ENCODE measurements at regions not wholly inside any gene's neighbourhood (a gene's known extent, or its start where the extent isn't known, plus 50 kb on each side); places are given as distances from the start of the nearest gene placed in this dataset.
A peak's percentile ranks its signal among the peaks of the same experiment; 100 is the strongest.
"Not testable (repeated sequence)": the region's sequence is repeated elsewhere in the genome, so short reads cannot be mapped to it uniquely, and the experiment has no call there.

- peak in 1 of 2 donors; percentile 37 for DNase-seq (ENCODE audit: low read depth in 1 of 2, low spot score in 1 of 2)
- no peak for TF ChIP-seq CTCF (IDR thresholded peaks at IDR 0.05; ENCODE audit: low read depth, low read length)
- Histone ChIP-seq H3K27ac (no peak overlapping the region), H3K9me3 (ENCODE audit: low read depth) (no peaks in the 10 kb centered on the region), H3K36me3 (no peaks in the 10 kb centered on the region), H3K4me1 (ENCODE audit: low read depth) (no peaks in the 10 kb centered on the region), H3K4me3 (no peak overlapping the region), H3K27me3 (no peaks in the 10 kb centered on the region)
These were observed 935.7 kb upstream of the NUDT12 start for GRCh38 chr5:104498281-104498680.

- no peak for DNase-seq (ENCODE audit: low read depth in 1 of 2, low spot score in 1 of 2)
- H3K4me1 ChIP-seq (ENCODE audit: low read depth), result no peaks in the 10 kb centered on the region
These were observed 931.5 kb upstream of the NUDT12 start for GRCh38 chr5:104494083-104494482.

GRCh38 chr5:104472811-104473210 lies 910.2 kb upstream of the NUDT12 start:
- Histone ChIP-seq H3K4me3 (no peak overlapping the region), H3K36me3 (no peaks in the 10 kb centered on the region), H3K27me3 (no peaks in the 10 kb centered on the region), H3K27ac (no peak overlapping the region), H3K4me1 (ENCODE audit: low read depth) (no peaks in the 10 kb centered on the region), H3K9me3 (ENCODE audit: low read depth) (peaks cover 2% of the 10 kb centered on the region)
- DNase-seq (ENCODE audit: low read depth in 1 of 2, low spot score in 1 of 2), result no peak
- TF ChIP-seq CTCF (IDR thresholded peaks at IDR 0.05; ENCODE audit: low read depth, low read length), result no peak

More at GRCh38 chr5:104494083-104494482, 931.5 kb upstream of the NUDT12 start:
- H3K27me3 ChIP-seq, result no peaks in the 10 kb centered on the region
- H3K9me3 ChIP-seq (ENCODE audit: low read depth), result no peaks in the 10 kb centered on the region
- H3K4me3 ChIP-seq, result no peak overlapping the region
- no peaks in the 10 kb centered on the region for H3K36me3 ChIP-seq
- TF ChIP-seq CTCF (IDR thresholded peaks at IDR 0.05; ENCODE audit: low read depth, low read length), result no peak
- H3K27ac ChIP-seq, result no peak overlapping the region

- DNase-seq (ENCODE audit: low read depth in 1 of 2, low spot score in 1 of 2), result no peak
These were observed 893.5 kb upstream of the NUDT12 start for GRCh38 chr5:104456122-104456521.

GRCh38 chr5:104452550-104452949 lies 890.0 kb upstream of the NUDT12 start:
- Histone ChIP-seq H3K4me1 (ENCODE audit: low read depth) (no peaks in the 10 kb centered on the region), H3K27ac (no peak overlapping the region), H3K9me3 (ENCODE audit: low read depth) (no peaks in the 10 kb centered on the region), H3K36me3 (no peaks in the 10 kb centered on the region), H3K27me3 (no peaks in the 10 kb centered on the region), H3K4me3 (no peak overlapping the region)
- no peak for TF ChIP-seq CTCF (IDR thresholded peaks at IDR 0.05; ENCODE audit: low read depth, low read length)
- no peak for DNase-seq (ENCODE audit: low read depth in 1 of 2, low spot score in 1 of 2)

More at GRCh38 chr5:104456122-104456521, 893.5 kb upstream of the NUDT12 start:
- Histone ChIP-seq H3K27ac (no peak overlapping the region), H3K4me3 (no peak overlapping the region), H3K36me3 (no peaks in the 10 kb centered on the region), H3K27me3 (no peaks in the 10 kb centered on the region), H3K9me3 (ENCODE audit: low read depth) (no peaks in the 10 kb centered on the region), H3K4me1 (ENCODE audit: low read depth) (no peaks in the 10 kb centered on the region)
- TF ChIP-seq CTCF (IDR thresholded peaks at IDR 0.05; ENCODE audit: low read depth, low read length), result no peak

GRCh38 chr5:104451911-104452310 lies 889.3 kb upstream of the NUDT12 start:
- not testable (repeated sequence) for H3K27ac ChIP-seq, H3K4me3 ChIP-seq

More at GRCh38 chr5:104451911-104452310, 889.3 kb upstream of the NUDT12 start:
- not testable (repeated sequence) for H3K27me3 ChIP-seq; H3K36me3 ChIP-seq; DNase-seq (ENCODE audit: low read depth in 1 of 2, low spot score in 1 of 2); H3K4me1 ChIP-seq (ENCODE audit: low read depth); H3K9me3 ChIP-seq (ENCODE audit: low read depth)
